ENCODE measurements at regions not wholly inside any gene's neighbourhood (a gene's known extent, or its start where the extent isn't known, plus 50 kb on each side); places are given as distances from the start of the nearest gene placed in this dataset.

- no peak for DNase-seq
- no peak overlapping the region for H3K27ac ChIP-seq
- TF ChIP-seq CTCF (IDR thresholded peaks at IDR 0.05) (no peak), POLR2A (IDR thresholded peaks at IDR 0.05) (no peak)
- no peaks in the 10 kb centered on the region for H3K36me3 ChIP-seq
- H3K9me3 ChIP-seq = no peaks in the 10 kb centered on the region
- H3K4me3 ChIP-seq = no peak overlapping the region
- H3K4me1 ChIP-seq = no peaks in the 10 kb centered on the region
- no peaks in the 10 kb centered on the region for H3K27me3 ChIP-seq
Measured at GRCh38 chr6:145415616-145416015, 319.7 kb downstream of the EPM2A start.

GRCh38 chr6:145420599-145420998 lies 314.7 kb downstream of the EPM2A start:
- Histone ChIP-seq H3K27ac (no peak overlapping the region), H3K36me3 (no peaks in the 10 kb centered on the region), H3K4me1 (no peaks in the 10 kb centered on the region), H3K4me3 (no peak overlapping the region), H3K9me3 (no peaks in the 10 kb centered on the region), H3K27me3 (no peaks in the 10 kb centered on the region)
- DNase-seq = no peak
- TF ChIP-seq CTCF (IDR thresholded peaks at IDR 0.05) = no peak
- TF ChIP-seq POLR2A (IDR thresholded peaks at IDR 0.05) = no peak

- H3K4me3 ChIP-seq = no peak overlapping the region
- no peaks in the 10 kb centered on the region for H3K27me3 ChIP-seq
- DNase-seq = no peak
- TF ChIP-seq POLR2A (IDR thresholded peaks at IDR 0.05) (no peak), CTCF (IDR thresholded peaks at IDR 0.05) (no peak)
- H3K9me3 ChIP-seq = no peaks in the 10 kb centered on the region
- no peak overlapping the region for H3K27ac ChIP-seq
- H3K36me3 ChIP-seq = no peaks in the 10 kb centered on the region
- no peaks in the 10 kb centered on the region for H3K4me1 ChIP-seq
Measured at GRCh38 chr6:145423936-145424335, 311.4 kb downstream of the EPM2A start.

- H3K4me3 ChIP-seq = no peak overlapping the region
- H3K27me3 ChIP-seq = no peaks in the 10 kb centered on the region
- DNase-seq = no peak
- H3K9me3 ChIP-seq = no peaks in the 10 kb centered on the region
- no peak overlapping the region for H3K27ac ChIP-seq
- TF ChIP-seq POLR2A (IDR thresholded peaks at IDR 0.05) (no peak), CTCF (IDR thresholded peaks at IDR 0.05) (no peak)
- no peaks in the 10 kb centered on the region for H3K4me1 ChIP-seq
- H3K36me3 ChIP-seq = no peaks in the 10 kb centered on the region
Measured at GRCh38 chr6:145427232-145427631, 308.1 kb downstream of the EPM2A start.

- Histone ChIP-seq H3K4me3 (no peak overlapping the region), H3K36me3 (no peaks in the 10 kb centered on the region), H3K4me1 (no peaks in the 10 kb centered on the region), H3K9me3 (no peaks in the 10 kb centered on the region), H3K27ac (no peak overlapping the region), H3K27me3 (no peaks in the 10 kb centered on the region)
- TF ChIP-seq CTCF (IDR thresholded peaks at IDR 0.05) (no peak), POLR2A (IDR thresholded peaks at IDR 0.05) (no peak)
- DNase-seq = no peak
Measured at GRCh38 chr6:145428706-145429105, 306.6 kb downstream of the EPM2A start.

- TF ChIP-seq POLR2A (IDR thresholded peaks at IDR 0.05) = no peak
- TF ChIP-seq CTCF (IDR thresholded peaks at IDR 0.05) = no peak
- H3K4me3 ChIP-seq = no peak overlapping the region
- no peak for DNase-seq
- no peaks in the 10 kb centered on the region for H3K4me1 ChIP-seq
- no peaks in the 10 kb centered on the region for H3K36me3 ChIP-seq
- no peaks in the 10 kb centered on the region for H3K9me3 ChIP-seq
- H3K27ac ChIP-seq = no peak overlapping the region
- H3K27me3 ChIP-seq = no peaks in the 10 kb centered on the region
Measured at GRCh38 chr6:145442110-145442509, 293.2 kb downstream of the EPM2A start.

All from Peyer's patch (tissue), 4 donors.